Testis (tissue), 2 donors: ENCODE measurements at regions not wholly inside any gene's neighbourhood (a gene's known extent, or its start where the extent isn't known, plus 50 kb on each side); places are given as distances from the start of the nearest gene placed in this dataset.

Source experiments
- CTCF ChIP-seq, 3 experiments: fragments of 450-650 bp in 2 of 3; fragments of 200-600 bp in 1 of 3; sonication (generic) in 1 of 3; IDR thresholded peaks; one replicate each; pipeline ENCODE4 v1.5.1; 2016 to 2019; ENCODE audit warnings: antibody characterized with exemption in 3 of 3, mild to moderate bottlenecking in 2 of 3, moderate library complexity in 1 of 3
- POLR2A ChIP-seq: fragments of 450-650 bp; IDR thresholded peaks from one replicate; pipeline ENCODE4 v1.6.1; 2017; ENCODE audit warnings: antibody characterized with exemption, mild to moderate bottlenecking, moderate library complexity

GRCh38 chr5:92050970-92051369, 667.9 kb upstream of the ARRDC3 start:
- TF ChIP-seq CTCF (IDR thresholded peaks at IDR 0.05) (no peak), POLR2A (no peak)
